ENCODE measurements at regions not wholly inside any gene's neighbourhood (a gene's known extent, or its start where the extent isn't known, plus 50 kb on each side); places are given as distances from the start of the nearest gene placed in this dataset.

GRCh38 chr11:116085031-116085635 is 580.9 kb upstream of the CADM1 start:
- Histone ChIP-seq H3K9me3 (ENCODE audit: low read length) (no peaks in the 10 kb centered on the region), H3K79me2 (ENCODE audit: insufficient read depth, low read length) (no peaks in the 10 kb centered on the region), H3K9ac (ENCODE audit: insufficient read depth, low read depth, low read length) (no peak overlapping the region), H3K4me1 (ENCODE audit: insufficient read depth, low read length) (no peaks in the 10 kb centered on the region), H3K36me3 (replicated peaks in 1 of 2; ENCODE audit: control insufficient read depth in 1 of 2, insufficient read depth in 2 of 2, low read length in 2 of 2) (no peaks in the 10 kb centered on the region), H3K4me3 (replicated peaks in 1 of 3; ENCODE audit: insufficient read depth in 1 of 3, low read depth in 2 of 3, low read length in 3 of 3) (no peak overlapping the region), H3K4me2 (ENCODE audit: low read depth, low read length) (no peak overlapping the region), H4K20me1 (ENCODE audit: insufficient read depth, low read length) (no peaks in the 10 kb centered on the region), H3K27ac (ENCODE audit: extremely low read length, insufficient read depth, low read length) (no peak overlapping the region), H3K27me3 (ENCODE audit: control insufficient read depth in 1 of 2, insufficient read depth in 2 of 2, low read length in 2 of 2) (peaks cover 2 to 23% of the 10 kb centered on the region in 2 experiments; a peak in 4 of 5 replicates), H2AFZ (ENCODE audit: low read length) (no peak overlapping the region)
- in situ Hi-C loops (cut with HindIII; ENCODE audit: extremely low pct_ligation_motif_present, low pct_unique_long_range_greater_than_20kb), result no loop called here
- WGBS (ENCODE audit: low lambda C conversion rate), result 43% methylated on average over 7 of the region's 7 CpGs
- POLR2A ChIA-PET, result no interaction called here
- no peak for FAIRE-seq
- CTCF ChIA-PET (ENCODE audit: low intra/inter-chr PET ratio, low total read pairs), result no interaction called here
- intact Hi-C loops (cut with micrococcal nuclease; ENCODE audit: unreplicated experiment), result no loop called here
- BruUV-seq (replicated peaks), result no TSS peak
- no peak for DNase-seq (ENCODE audit: low spot score)
- ATAC-seq, result no peak
- TF ChIP-seq SCMH1 (CRISPR knock-in tag; IDR thresholded peaks at IDR 0.05; ENCODE audit: borderline replicate concordance), result no peak
- no peak for TF ChIP-seq MAX (IDR thresholded peaks at IDR 0.05)
- no peak for TF ChIP-seq ZBTB25 (CRISPR knock-in tag; IDR thresholded peaks at IDR 0.05)
- TF ChIP-seq TEF (CRISPR knock-in tag; IDR thresholded peaks at IDR 0.05), result no peak
- TF ChIP-seq ZXDC (CRISPR knock-in tag; IDR thresholded peaks at IDR 0.05), result no peak
- TF ChIP-seq ZNF142 (CRISPR knock-in tag; IDR thresholded peaks at IDR 0.05), result no peak
- TF ChIP-seq ZNF574 (CRISPR knock-in tag; IDR thresholded peaks at IDR 0.05), result no peak
- TF ChIP-seq MXD1 (CRISPR knock-in tag; IDR thresholded peaks at IDR 0.05), result no peak
- no peak for TF ChIP-seq ZNF747 (CRISPR knock-in tag; IDR thresholded peaks at IDR 0.05; ENCODE audit: borderline replicate concordance)
- TF ChIP-seq KDM1A (CRISPR knock-in tag; IDR thresholded peaks at IDR 0.05), result no peak

All from HepG2 (cell line).